ENCODE measurements at regions not wholly inside any gene's neighbourhood (a gene's known extent, or its start where the extent isn't known, plus 50 kb on each side); places are given as distances from the start of the nearest gene placed in this dataset.

DNA sequence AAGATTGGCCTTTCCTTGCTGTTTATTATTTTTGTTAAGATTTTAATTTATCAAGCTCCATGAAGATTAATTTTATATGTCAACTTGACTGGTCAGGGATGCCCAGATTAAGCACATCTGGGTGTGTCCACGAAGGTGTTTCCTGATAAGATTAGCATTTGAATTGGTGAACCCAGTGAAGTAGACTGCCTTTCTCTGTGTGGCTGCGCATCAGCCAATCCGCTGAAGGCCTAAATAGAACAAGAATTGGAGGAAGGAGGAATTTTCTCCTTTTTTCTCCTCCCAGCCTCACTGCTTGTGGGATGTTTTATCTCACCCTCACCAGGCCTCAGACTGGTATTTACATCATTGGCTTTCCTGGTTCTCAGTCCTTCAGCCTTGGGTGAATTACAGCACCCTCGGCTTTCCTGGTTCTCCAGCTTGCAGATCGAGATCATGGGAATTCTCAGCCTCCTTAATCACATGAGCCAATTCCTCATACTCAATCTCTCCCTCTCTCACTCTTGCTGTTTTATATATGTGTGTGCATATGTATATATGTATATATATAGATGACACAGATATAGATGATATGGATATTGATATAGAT, 135.4 kb upstream of the SPEF2 start:
- ATAC-seq (ENCODE audit: low FRiP score) = no peak
- no peak for DNase-seq (ENCODE audit: low spot score)
- TF ChIP-seq, protein P1, sequence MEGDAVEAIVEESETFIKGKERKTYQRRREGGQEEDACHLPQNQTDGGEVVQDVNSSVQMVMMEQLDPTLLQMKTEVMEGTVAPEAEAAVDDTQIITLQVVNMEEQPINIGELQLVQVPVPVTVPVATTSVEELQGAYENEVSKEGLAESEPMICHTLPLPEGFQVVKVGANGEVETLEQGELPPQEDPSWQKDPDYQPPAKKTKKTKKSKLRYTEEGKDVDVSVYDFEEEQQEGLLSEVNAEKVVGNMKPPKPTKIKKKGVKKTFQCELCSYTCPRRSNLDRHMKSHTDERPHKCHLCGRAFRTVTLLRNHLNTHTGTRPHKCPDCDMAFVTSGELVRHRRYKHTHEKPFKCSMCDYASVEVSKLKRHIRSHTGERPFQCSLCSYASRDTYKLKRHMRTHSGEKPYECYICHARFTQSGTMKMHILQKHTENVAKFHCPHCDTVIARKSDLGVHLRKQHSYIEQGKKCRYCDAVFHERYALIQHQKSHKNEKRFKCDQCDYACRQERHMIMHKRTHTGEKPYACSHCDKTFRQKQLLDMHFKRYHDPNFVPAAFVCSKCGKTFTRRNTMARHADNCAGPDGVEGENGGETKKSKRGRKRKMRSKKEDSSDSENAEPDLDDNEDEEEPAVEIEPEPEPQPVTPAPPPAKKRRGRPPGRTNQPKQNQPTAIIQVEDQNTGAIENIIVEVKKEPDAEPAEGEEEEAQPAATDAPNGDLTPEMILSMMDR (IDR thresholded peaks at IDR 0.05) = no peak

DNA sequence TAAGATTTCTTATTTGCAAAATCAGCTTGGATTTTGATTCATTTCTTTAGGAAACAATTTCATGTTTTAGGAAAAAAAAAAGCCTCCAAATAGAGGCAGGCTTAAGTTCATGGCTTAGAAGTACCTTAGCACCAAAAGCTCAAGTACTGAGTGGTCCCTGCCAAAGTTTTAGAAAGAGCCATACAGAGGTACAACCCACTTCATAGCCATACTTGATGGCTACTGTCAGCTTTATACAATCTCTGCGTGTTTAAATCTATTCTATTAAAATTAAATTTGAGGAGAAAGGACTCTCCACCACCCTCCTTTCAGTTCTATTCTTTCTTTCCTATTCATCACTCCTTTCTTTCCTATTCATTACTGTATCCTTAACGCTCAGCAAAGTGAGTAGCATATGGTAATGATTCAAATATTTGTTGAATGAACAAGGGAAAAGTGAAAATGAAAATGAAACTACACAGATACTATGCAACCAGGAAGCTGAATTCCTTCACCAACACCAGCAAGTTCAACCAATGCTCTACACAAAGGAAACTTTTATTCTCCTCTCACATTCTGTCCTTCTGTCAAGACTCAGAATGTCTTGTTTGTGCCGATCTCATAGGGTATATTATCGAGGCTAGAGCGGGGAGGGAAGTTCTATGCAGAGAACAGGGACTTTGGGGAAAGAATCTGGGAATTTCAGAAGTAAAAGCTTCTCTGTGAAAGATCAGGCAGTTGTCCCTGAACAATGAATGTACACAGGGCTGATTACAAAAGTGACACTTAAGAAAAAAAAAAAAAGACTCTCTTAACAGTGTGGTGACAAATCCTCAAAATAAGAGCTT, 138.6 kb upstream of the SPEF2 start:
- DNase-seq (ENCODE audit: low spot score) (no peak), ATAC-seq (ENCODE audit: low FRiP score) (no peak)
- TF ChIP-seq, protein P1 (IDR thresholded peaks at IDR 0.05) = no peak

DNA sequence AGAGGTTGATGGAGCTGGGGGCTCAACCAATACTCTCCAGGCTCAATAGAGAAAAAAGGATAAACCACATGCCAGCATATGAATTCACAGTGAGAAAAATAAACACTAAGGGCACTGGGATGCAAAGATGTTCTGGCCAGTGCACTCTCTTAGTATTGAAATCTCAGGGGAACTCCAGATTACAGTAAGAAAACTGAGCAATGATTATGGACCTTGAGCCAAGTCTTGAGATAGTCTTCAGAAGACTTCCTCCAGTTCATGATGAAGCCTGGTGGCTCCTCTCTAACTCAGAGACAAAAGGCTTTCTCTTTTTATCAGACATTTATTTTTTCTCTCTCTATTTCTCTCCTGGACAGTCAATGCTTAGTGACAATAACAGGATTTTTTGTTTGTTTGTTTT, 139.8 kb upstream of the SPEF2 start:
- TF ChIP-seq, protein P1 (IDR thresholded peaks at IDR 0.05) = no peak
- no peak for ATAC-seq (ENCODE audit: low FRiP score)
- DNase-seq (ENCODE audit: low spot score) = no peak

DNA sequence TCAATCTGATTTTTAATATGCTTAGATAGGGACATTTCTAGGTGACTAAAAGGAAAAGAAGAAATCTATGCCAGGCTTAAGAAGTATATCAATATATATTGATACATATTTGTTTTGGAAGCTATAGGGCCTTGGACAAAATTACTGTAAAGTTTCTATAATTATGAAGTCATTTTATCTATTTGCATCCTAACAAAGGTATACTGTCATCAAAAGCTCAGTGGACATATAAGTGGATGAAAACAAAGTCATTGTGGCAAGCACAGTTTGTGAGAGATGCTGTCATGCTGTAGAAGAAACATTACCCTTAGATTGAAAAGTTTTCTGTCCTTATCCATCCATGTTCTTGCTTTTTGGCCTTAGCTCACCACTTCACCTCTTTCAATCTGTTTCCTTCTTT, 140.3 kb upstream of the SPEF2 start:
- DNase-seq (ENCODE audit: low spot score) = no peak
- ATAC-seq (ENCODE audit: low FRiP score) = no peak
- TF ChIP-seq, protein P1 (IDR thresholded peaks at IDR 0.05) = no peak

DNA sequence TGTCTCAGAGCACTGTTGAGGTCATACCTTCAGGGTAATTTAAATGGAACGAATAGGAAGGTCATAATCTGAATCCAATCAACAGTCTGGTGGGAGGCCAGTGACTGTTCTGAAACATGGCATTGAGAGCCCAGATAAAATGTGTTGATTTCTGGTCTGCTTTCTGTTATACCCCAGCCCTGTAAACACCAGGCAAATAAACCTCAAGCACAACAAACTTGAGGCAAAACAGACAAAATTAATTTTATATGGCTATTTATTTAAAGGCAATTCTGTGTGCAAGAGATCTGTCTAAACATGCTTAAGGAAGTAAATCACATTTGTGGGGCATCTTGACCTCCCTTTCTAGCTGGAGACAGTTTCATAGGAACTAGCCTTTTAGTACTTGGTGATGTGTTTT, 140.9 kb upstream of the SPEF2 start:
- TF ChIP-seq, protein P1 (IDR thresholded peaks at IDR 0.05) = no peak
- DNase-seq (ENCODE audit: low spot score) (no peak), ATAC-seq (ENCODE audit: low FRiP score) (no peak)

DNA sequence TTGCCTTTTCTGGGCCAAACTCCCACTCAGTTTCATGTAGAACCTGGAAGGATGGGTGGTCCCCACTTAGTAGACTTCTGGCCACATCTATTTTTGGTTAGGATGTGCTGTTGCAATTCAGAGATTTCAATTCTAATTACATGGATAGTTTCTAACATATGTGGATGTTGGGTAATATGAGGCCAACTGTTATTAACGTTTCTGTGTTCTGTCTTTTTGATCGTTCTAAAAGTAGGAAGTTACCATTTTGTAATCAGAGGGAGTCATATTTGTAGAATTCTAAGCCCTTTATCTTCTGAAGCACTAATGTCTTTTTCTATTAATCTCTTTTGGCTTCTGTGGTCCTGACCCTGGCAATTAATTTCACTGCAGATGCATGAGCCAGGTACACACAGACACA, 141.6 kb upstream of the SPEF2 start:
- ATAC-seq (ENCODE audit: low FRiP score) = no peak
- no peak for DNase-seq (ENCODE audit: low spot score)
- TF ChIP-seq, protein P1 (IDR thresholded peaks at IDR 0.05) = no peak

GRCh38 chr5:35473589-35473988, 144.1 kb upstream of the SPEF2 start:
- DNase-seq (ENCODE audit: low spot score) = no peak
- no peak for ATAC-seq (ENCODE audit: low FRiP score)
- TF ChIP-seq, protein P1 (IDR thresholded peaks at IDR 0.05) = no peak

Data from omental fat pad (tissue), 3 donors.